Inferior parietal cortex (tissue), 1 donor: ENCODE measurements at regions not wholly inside any gene's neighbourhood (a gene's known extent, or its start where the extent isn't known, plus 50 kb on each side); places are given as distances from the start of the nearest gene placed in this dataset.

ENCODE experiments used
- DNase-seq: peaks from one replicate; pipeline ENCODE4 v3.0.0-alpha.2; 2016; ENCODE audit errors: extremely low spot score

DNA sequence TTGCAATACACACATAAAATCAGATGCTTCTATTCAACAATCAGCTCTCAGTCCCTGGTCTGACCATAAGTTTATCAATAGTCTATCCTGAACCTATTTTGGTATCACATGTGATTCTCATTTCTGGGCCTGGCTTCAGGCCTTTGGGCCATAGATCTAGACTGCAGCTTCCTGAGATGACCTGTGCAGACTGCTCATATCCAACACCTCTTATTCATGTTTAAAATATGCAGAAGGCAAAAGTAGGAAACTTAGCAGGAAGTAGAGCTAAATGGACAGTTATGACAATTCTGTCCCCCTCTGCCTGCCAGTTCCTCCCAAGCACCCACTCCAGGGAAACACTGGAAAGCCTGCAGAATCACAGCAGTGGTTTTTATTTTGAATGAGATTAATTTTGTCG is 53.3 kb downstream of the C7orf25 start:
- DNase-seq = no peak

DNA sequence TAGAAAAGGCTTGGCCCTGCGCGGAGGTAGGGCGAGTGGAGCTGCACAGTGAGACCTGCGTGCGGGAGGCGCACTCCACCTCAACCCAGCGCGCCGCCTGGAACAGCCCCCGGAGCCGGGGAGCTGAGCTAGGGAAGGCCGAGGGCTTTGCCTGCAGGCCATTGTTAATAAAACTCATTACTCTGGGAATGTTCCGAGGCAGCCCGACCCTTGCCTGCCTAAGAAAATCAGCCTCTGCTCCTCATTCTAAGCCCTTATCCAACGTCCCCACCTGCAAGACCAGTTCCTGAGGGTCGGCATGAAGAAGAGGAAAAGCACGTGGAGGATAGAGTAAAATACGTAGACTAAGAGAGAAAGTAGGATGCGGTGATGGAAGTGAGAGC is 55.3 kb downstream of the C7orf25 start:
- DNase-seq = no peak

- DNase-seq = no peak
These were observed 57.2 kb downstream of the C7orf25 start for GRCh38 chr7:42854571-42855118.

GRCh38 chr7:42852531-42852930 is 59.3 kb downstream of the C7orf25 start:
- no peak for DNase-seq

DNA sequence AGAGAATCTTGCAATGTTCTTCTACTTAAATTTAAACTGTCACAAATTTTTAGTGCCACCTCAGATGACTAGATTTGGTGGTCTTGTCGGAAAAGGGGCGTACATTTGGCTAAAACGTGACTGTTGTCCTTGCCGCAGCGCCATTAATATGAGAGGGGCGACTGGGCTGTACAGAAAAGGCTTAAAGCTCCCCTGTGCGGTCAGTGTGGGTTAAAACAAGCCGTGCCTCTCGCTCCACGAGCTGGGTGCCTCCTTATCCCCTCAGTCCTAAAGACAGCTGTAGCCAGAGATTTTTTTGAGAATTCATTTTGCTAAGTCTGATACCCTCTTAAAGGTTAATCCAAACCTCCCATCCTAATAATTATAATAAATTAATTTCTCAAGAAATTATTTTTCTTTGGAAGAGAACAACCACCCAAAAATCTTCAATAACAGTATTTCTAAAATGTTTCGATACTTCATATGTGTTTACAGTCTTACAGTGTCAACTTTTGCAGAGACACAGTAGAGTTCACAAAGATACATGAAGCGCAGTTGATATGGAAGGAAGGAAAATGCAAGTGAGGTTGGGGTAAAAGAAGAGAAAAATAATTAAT is 68.6 kb downstream of the C7orf25 start:
- peak; percentile 50 for DNase-seq

DNA sequence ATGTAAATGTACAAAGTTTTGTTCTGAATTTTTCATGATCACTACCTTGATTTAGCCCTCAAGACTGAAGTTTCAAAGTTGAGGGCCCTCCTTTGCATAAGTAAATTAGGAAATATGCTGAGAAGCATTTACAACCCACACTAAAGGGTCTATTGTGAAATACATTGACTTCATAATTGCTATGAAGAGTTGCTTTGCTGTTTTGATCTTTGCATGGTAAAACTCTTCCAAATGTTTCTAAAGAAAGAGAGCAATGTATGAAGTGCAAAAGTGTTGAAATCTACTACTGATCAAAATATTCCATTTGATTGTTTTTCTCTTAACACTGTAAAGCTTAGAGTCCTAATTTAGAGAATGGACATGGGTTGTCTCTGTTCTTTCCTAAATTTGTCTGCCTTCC is 77.2 kb downstream of the C7orf25 start:
- no peak for DNase-seq

DNA sequence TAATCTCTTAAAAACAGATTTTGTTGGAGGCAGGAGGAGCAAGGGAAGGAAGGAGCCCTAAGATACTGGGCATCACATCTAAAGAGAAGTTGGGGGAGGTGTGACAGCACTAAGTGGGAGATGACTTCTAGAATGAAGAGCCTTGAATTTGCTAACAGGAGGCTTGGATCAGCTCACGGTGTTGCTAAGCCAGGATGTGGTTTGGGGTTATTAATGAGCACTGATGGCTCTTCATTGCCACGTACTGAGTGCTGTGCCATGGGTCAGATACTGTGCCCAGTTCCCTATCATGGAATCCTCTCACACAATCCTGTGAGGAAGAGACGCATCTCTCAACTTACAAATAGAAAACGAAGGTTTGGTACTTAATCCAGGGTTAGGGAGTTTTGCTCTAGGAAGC is 78.5 kb downstream of the C7orf25 start:
- DNase-seq = no peak

- DNase-seq = no peak
These were observed 79.2 kb downstream of the C7orf25 start for GRCh38 chr7:42832667-42833066.

DNA sequence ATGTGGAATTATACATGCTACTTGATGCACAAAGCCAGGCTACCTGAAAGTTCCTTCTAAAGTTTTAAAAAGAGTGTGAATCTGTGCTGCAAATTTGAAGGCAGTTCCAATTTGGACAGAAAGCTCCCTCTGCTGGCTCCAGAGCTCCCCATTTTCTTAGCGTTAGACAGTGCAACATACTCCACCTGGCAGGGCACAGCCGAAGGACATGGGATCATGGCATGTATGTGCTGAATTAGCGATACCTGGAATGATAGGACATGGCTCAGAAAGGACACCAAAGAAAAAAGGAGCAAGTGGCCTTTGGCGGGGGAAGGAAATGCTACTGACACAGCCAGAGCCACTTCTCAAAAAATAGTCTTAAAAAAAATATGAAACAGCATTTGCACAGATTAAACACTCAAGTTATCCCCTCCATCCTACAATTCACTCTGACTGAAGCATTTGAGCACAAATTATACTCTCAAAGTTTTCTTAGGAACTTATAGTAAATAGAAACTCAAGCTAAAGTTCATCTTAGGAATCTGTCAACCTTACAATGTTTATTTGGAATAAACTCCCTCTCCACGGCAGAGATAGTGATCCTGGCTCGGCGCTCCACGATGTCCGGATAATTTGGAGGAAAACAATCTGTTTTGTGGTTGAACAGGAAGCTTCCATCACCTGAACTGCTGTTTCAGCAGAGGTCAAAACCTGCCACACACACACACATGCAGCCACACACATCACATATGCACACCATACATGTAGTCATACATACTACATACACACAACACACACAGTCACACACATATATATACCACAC is 80.0 kb downstream of the C7orf25 start:
- peak; percentile 77 for DNase-seq

DNA sequence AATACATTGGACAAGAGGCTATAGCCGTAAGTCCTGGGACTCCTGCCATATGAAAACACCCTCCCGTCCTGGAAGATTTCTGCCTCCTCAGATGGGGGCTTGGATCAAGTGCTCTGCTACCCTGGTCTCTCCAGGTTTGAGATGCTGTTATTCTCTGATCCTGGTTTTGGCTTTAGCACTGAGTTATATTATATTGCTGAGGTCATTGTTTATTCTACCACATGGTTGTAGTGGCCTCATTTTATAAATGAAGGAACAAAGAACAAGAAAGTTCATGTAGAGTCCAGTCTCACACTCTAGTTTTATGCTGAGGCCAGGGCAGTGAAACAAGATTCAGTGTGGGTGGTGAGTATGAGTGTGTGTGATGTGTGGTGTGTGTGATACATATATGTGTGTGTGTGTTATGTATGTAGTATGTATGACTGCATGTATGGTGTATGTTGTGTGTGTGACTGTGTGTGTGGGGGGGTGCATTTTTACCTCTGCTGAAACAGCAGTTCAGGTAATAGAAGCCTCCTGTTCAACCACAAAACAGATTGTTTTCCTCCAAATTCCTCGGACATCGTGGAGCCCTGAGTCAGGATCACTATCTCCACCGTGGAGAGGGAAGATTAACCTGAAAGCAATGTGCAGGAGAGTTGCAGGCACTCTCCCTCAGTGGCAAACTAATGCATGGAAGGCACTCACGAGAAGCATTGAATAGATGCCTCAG is 80.7 kb downstream of the C7orf25 start:
- no peak for DNase-seq

DNA sequence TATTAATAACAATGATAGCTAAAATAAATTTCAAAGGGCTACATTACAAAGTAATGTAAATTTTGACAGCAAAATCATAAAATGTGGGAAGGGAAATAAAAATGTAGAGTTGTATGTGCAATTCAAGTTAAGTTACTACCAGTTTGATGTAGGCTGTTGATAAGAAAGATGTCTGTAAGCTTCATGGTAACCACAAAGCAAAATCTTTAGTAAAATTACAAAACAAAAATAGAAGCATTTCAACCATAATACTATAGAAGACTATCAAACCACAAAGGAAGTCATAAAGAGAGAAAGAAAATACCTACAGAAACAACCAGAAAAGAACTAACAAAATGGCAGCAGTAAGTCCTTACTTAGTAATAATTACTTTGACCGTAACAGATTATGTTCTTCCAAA is 99.1 kb downstream of the C7orf25 start:
- no peak for DNase-seq

GRCh38 chr7:42805601-42806000 is 106.3 kb downstream of the C7orf25 start:
- DNase-seq = no peak

DNA sequence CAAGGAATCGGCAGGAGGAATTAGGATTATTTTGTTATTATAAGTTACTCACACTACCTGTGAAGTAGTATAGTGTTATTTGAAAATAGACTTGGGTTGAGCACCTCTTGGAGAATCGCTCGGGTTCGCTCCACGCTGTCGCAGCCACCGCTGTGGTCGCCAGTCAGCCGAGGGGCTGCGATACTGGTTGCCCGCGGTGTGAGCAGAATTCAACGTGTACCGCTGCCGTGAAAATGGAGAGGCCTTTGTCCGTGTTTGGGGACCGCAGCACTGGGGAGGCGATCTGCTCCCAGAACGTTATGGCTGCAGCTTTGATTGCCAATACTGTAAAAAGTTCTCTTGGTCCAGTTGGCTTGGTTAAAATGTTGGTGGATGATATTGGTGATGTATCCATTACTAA is 117.2 kb downstream of the C7orf25 start:
- no peak for DNase-seq

DNA sequence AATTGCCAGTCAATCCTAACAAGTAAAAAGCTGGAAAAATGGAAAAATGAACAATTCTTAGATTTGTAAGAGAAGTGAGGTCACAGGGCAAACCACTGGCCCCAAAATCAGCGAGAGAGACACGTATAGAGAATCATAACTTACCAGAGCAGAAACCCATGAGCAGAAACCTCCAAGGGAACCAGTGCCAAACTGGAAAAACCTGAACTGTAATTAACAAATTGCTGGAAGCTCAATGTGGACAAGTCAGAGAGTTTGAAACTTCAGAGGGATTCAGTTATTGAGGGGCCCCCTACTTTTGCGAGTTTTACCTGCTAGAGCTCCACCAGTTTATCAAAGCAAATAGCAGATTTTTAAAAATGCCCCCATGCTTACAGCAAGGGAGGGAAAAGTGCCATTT is 119.0 kb downstream of the C7orf25 start:
- no peak for DNase-seq

DNA sequence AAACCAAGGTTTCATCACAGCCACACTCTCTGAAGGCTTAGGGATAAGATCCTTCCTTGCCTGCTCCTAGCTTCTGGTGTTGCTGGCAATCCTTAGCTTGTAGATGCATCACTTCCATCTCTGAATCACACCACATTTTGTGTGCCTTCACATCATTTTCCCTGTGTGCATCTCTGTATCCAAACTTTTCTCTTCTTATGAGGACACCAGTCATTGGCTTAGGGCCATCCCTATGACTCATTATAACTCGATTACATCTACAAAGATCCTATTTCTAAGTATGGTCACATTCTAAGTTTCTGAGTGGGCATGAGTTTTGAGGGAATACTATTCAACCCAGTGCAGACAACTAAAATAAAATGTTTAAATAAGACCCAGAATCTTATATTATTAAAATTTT is 121.7 kb downstream of the C7orf25 start:
- DNase-seq = no peak

DNA sequence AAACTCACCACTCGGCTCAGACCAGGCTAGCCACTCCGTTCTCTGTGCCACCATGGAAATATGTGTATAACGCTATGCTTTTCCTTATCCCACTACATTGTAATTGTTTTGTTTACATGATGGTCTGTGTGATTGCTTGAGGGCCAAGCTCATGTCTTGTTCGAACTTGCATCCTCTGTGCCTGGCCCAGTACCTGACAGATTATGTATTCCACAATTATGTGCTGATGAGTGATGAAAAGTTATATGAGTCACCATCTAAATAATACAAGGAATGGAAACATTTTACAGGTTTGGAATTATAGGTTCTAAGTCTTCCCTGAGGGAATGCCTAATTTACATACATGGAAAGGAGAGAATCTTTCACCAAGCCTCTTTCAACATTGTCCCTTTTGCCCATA is 137.4 kb downstream of the C7orf25 start:
- no peak for DNase-seq

GRCh38 chr7:42770114-42770513 is 141.8 kb downstream of the C7orf25 start:
- no peak for DNase-seq

DNA sequence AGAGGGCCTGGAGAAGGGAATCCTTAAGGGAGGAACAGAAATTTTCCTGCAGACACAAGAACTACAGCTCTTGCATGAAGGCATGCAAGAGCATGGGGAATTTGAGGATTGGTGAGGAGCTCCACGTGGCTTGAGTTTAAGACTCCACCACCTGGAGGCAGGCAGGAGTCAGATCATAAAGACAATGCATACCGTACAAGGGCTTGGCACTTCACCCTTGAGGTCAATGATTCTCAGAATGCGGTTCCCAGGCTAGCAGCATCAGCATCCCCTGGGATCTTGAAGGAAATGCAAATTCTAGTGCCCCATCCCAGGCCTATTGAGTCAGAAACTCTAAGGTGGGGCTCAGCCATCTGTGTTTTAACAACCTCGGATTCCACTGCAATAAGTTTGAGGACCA is 143.8 kb downstream of the C7orf25 start:
- DNase-seq = no peak

GRCh38 chr7:42766782-42767423 is 145.0 kb downstream of the C7orf25 start:
- no peak for DNase-seq

- DNase-seq = no peak
These were observed 145.9 kb downstream of the C7orf25 start for GRCh38 chr7:42765931-42766330.

GRCh38 chr7:42763137-42763551 is 148.7 kb downstream of the C7orf25 start:
- no peak for DNase-seq

GRCh38 chr7:42761486-42761885 is 150.4 kb downstream of the C7orf25 start:
- no peak for DNase-seq
